ENCODE measurements at regions not wholly inside any gene's neighbourhood (a gene's known extent, or its start where the extent isn't known, plus 50 kb on each side); places are given as distances from the start of the nearest gene placed in this dataset.
A peak's percentile ranks its signal among the peaks of the same experiment; 100 is the strongest.

DNA sequence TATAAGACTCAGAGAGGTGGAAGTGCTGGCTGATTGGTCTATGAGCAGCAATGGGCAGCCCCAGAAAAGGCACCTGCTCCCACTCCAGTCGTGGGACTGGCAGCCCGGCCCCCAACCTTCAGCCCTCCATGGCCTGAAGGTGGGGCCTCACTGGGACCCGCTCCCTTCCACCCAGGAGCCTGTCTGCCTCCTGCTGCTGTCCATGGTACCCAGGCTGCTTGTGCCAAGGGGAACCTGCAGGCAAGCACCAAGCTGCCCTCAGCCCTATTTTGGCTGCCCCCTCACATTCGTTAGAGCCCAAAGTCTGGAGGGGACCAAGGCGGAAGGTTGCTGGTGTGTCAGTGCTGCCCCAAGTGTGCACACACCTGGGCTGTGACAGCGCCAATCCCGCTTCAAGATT lies 2304.9 kb downstream of the PCDH9 start:
- no peaks in the 10 kb centered on the region for H3K9me3 ChIP-seq (ENCODE audit: control insufficient read depth, insufficient read depth, low read length)
- no peak overlapping the region for H3K23ac ChIP-seq (ENCODE audit: low read depth, low read length)
- ATAC-seq (ENCODE audit: low read depth) (no peak), DNase-seq (peak; percentile 19)
- no peaks in the 10 kb centered on the region for H3K27me3 ChIP-seq (ENCODE audit: control insufficient read depth, insufficient read depth, low read length)
- H2AFZ ChIP-seq (replicated peaks; ENCODE audit: low read length, poor library complexity), result no peak overlapping the region
- intact Hi-C loops (cut with micrococcal nuclease) (no loop called here), dilution Hi-C loops (cut with HindIII; ENCODE audit: low sequenced_read_pairs, unreplicated experiment) (no loop called here), in situ Hi-C loops (cut with MboI; ENCODE audit: low sequenced_read_pairs) (no loop called here)
- ChIA-PET POLR2A (ENCODE audit: unreplicated experiment) (no interaction called here), CTCF (no interaction called here)
- no peak overlapping the region for H3K4ac ChIP-seq (ENCODE audit: low read depth, low read length)
- H3K14ac ChIP-seq (replicated peaks; ENCODE audit: low read depth, low read length), result no peak overlapping the region
- H3K27ac ChIP-seq (ENCODE audit: insufficient read depth, low read length), result no peak overlapping the region
- peaks cover 2% of the 10 kb centered on the region for H3K4me1 ChIP-seq (ENCODE audit: control insufficient read depth, insufficient read depth, low read length)
- H3K18ac ChIP-seq (ENCODE audit: low read depth, low read length), result no peak overlapping the region
- H3K4me3 ChIP-seq (ENCODE audit: insufficient read depth, low read depth, low read length), result no peak overlapping the region
- WGBS, 2 experiments (ENCODE audit: extremely low coverage in 2 of 2, insufficient read length in 1 of 2), result 82% methylated on average over 4 of the region's 7 CpGs; no CpG with 5 or more reads in 1 of the 2 experiments
- no peak overlapping the region for H2BK120ac ChIP-seq (ENCODE audit: low read depth, low read length)
- no TSS peak for BruUV-seq (replicated peaks)
- no peak overlapping the region for H3K4me2 ChIP-seq (ENCODE audit: low read depth, low read length)
- H2BK20ac ChIP-seq (ENCODE audit: low read depth, low read length), result no peak overlapping the region
- H3K56ac ChIP-seq (ENCODE audit: extremely low read depth, insufficient read depth, low read length), result no peak overlapping the region
- H2BK5ac ChIP-seq (ENCODE audit: low read depth, low read length, poor library complexity, severe bottlenecking), result no peak overlapping the region
- no peak overlapping the region for H2BK15ac ChIP-seq (ENCODE audit: low read depth, low read length)
- H3K9ac ChIP-seq (ENCODE audit: low read depth, low read length), result no peak overlapping the region
- H4K20me1 ChIP-seq (ENCODE audit: insufficient read depth, low read length), result no peaks in the 10 kb centered on the region
- no peak overlapping the region for H4K8ac ChIP-seq (ENCODE audit: low read depth in 2 of 2, low read length in 2 of 2)
- no peak overlapping the region for H4K5ac ChIP-seq (ENCODE audit: low read depth, low read length)
- TF ChIP-seq SMC3 (IDR thresholded peaks at IDR 0.05; ENCODE audit: low read depth, low read length) (no peak), RAD21 (IDR thresholded peaks at IDR 0.05; ENCODE audit: low read length) (no peak), RCOR1 (IDR thresholded peaks at IDR 0.05; ENCODE audit: insufficient replicate concordance, low read length) (no peak), MAZ (IDR thresholded peaks at IDR 0.05; ENCODE audit: borderline replicate concordance, low read depth, low read length) (no peak), POLR2A (IDR thresholded peaks at IDR 0.05; ENCODE audit: low read depth, low read length) (no peak), MAFK (IDR thresholded peaks at IDR 0.05; ENCODE audit: low read depth, low read length) (no peak), RFX5 (IDR thresholded peaks at IDR 0.05; ENCODE audit: low read depth, low read length) (no peak), NFE2L2 (IDR thresholded peaks at IDR 0.05; ENCODE audit: low read depth, low read length) (no peak), FOS (IDR thresholded peaks at IDR 0.05; ENCODE audit: low read depth, low read length) (no peak), MXI1 (IDR thresholded peaks at IDR 0.05; ENCODE audit: borderline replicate concordance, low read depth, low read length) (no peak)
- TF ChIP-seq, protein P1, sequence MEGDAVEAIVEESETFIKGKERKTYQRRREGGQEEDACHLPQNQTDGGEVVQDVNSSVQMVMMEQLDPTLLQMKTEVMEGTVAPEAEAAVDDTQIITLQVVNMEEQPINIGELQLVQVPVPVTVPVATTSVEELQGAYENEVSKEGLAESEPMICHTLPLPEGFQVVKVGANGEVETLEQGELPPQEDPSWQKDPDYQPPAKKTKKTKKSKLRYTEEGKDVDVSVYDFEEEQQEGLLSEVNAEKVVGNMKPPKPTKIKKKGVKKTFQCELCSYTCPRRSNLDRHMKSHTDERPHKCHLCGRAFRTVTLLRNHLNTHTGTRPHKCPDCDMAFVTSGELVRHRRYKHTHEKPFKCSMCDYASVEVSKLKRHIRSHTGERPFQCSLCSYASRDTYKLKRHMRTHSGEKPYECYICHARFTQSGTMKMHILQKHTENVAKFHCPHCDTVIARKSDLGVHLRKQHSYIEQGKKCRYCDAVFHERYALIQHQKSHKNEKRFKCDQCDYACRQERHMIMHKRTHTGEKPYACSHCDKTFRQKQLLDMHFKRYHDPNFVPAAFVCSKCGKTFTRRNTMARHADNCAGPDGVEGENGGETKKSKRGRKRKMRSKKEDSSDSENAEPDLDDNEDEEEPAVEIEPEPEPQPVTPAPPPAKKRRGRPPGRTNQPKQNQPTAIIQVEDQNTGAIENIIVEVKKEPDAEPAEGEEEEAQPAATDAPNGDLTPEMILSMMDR (conservative IDR thresholded peaks at IDR 0.05; ENCODE audit: low read depth, low read length), result no peak
- TF ChIP-seq, protein P2, sequence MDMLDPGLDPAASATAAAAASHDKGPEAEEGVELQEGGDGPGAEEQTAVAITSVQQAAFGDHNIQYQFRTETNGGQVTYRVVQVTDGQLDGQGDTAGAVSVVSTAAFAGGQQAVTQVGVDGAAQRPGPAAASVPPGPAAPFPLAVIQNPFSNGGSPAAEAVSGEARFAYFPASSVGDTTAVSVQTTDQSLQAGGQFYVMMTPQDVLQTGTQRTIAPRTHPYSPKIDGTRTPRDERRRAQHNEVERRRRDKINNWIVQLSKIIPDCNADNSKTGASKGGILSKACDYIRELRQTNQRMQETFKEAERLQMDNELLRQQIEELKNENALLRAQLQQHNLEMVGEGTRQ (IDR thresholded peaks at IDR 0.05; ENCODE audit: low read depth, low read length), result no peak
- TF ChIP-seq, protein P3, sequence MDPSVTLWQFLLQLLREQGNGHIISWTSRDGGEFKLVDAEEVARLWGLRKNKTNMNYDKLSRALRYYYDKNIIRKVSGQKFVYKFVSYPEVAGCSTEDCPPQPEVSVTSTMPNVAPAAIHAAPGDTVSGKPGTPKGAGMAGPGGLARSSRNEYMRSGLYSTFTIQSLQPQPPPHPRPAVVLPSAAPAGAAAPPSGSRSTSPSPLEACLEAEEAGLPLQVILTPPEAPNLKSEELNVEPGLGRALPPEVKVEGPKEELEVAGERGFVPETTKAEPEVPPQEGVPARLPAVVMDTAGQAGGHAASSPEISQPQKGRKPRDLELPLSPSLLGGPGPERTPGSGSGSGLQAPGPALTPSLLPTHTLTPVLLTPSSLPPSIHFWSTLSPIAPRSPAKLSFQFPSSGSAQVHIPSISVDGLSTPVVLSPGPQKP (IDR thresholded peaks at IDR 0.05; ENCODE audit: borderline replicate concordance, low read depth, low read length), result no peak
- no peaks in the 10 kb centered on the region for H3K79me1 ChIP-seq (ENCODE audit: low read depth in 1 of 2, low read length in 2 of 2)
- H2AK9ac ChIP-seq (replicated peaks; ENCODE audit: low read depth, low read length, poor library complexity), result no peak overlapping the region
- no peak overlapping the region for H2AK5ac ChIP-seq (ENCODE audit: low read depth, low read length)
- H4K91ac ChIP-seq (ENCODE audit: insufficient read depth, low read depth, low read length), result no peak overlapping the region
- H3K36me3 ChIP-seq (ENCODE audit: control insufficient read depth, insufficient read depth, low read length), result no peaks in the 10 kb centered on the region
- peaks cover 3% of the 10 kb centered on the region; the same call in 1 of the 2 replicates for H3K9me1 ChIP-seq (ENCODE audit: insufficient read depth, low read length)
